ENCODE measurements at regions not wholly inside any gene's neighbourhood (a gene's known extent, or its start where the extent isn't known, plus 50 kb on each side); places are given as distances from the start of the nearest gene placed in this dataset.

DNA sequence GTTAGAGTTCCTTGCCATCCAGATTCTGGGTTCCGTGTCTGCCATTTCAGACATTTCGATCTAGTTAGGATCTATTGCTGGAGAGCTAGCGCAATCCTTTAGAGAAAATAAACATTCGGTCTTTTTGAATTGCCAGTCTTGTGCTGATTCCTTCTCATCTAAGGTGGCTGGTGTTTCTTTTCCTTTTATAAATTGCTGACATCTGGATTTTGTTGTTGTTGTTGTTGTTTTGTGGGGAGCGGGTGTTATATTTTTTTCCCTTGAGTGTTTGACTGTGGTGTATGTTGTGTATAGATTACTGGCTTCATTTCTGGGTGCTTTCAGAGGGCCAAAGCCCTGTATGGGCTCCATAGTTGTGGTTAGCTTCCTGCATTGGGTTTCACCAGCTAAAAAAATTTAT lies 128.5 kb upstream of the LRP1B start:
- no TSS peak for BruUV-seq (replicated peaks)
- H3K27me3 ChIP-seq (ENCODE audit: control insufficient read depth, insufficient read depth, low read length), result no peaks in the 10 kb centered on the region
- H3K4me1 ChIP-seq (ENCODE audit: control insufficient read depth, insufficient read depth, low read length), result no peaks in the 10 kb centered on the region
- ATAC-seq, result no peak
- intact Hi-C loops (cut with micrococcal nuclease; ENCODE audit: unreplicated experiment), result no loop called here
- in situ Hi-C loops (cut with HindIII; ENCODE audit: low pct_unique_long_range_greater_than_20kb, low sequenced_read_pairs), result no loop called here
- no peak for DNase-seq (ENCODE audit: low read depth, low spot score)
- CTCF ChIA-PET, result no interaction called here
- no peak overlapping the region for H3K27ac ChIP-seq (ENCODE audit: low read length)
- POLR2A ChIA-PET, result no interaction called here
- H3K4me3 ChIP-seq (ENCODE audit: low read depth in 2 of 2, low read length in 2 of 2), result no peak overlapping the region
- no peaks in the 10 kb centered on the region for H3K9me3 ChIP-seq (ENCODE audit: control insufficient read depth, insufficient read depth, low read depth, low read length)
- H3K36me3 ChIP-seq (ENCODE audit: control insufficient read depth, insufficient read depth, low read length), result no peaks in the 10 kb centered on the region
- TF ChIP-seq TCF7L2 (IDR thresholded peaks at IDR 0.05; ENCODE audit: low read depth, low read length), result no peak

DNA sequence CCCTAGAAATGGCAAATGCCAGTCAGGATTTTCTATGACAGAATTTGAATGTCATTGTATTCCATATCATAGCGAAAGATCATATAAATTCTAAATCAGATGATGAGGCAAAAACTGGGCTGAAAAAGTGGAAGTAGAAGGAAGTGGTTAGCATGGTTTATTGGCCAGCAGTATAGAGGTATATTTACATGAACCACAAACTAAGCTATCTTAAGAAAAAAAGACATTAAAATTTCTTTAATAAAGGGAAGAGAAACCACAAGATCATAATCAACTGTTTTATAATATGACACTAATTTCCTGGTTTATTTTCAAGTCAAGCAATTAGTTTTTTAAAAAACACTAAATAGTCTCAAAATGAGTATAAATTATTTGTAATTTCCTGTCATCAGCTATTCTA lies 123.2 kb upstream of the LRP1B start:
- in situ Hi-C loops (cut with HindIII; ENCODE audit: low pct_unique_long_range_greater_than_20kb, low sequenced_read_pairs) (no loop called here), intact Hi-C loops (cut with micrococcal nuclease; ENCODE audit: unreplicated experiment) (no loop called here)
- Histone ChIP-seq H3K36me3 (ENCODE audit: control insufficient read depth, insufficient read depth, low read length) (no peaks in the 10 kb centered on the region), H3K4me3 (ENCODE audit: low read depth in 2 of 2, low read length in 2 of 2) (no peak overlapping the region), H3K4me1 (ENCODE audit: control insufficient read depth, insufficient read depth, low read length) (no peaks in the 10 kb centered on the region), H3K27me3 (ENCODE audit: control insufficient read depth, insufficient read depth, low read length) (no peaks in the 10 kb centered on the region), H3K27ac (ENCODE audit: low read length) (no peak overlapping the region), H3K9me3 (ENCODE audit: control insufficient read depth, insufficient read depth, low read depth, low read length) (no peaks in the 10 kb centered on the region)
- DNase-seq (ENCODE audit: low read depth, low spot score) (no peak), ATAC-seq (no peak)
- ChIA-PET POLR2A (no interaction called here), CTCF (no interaction called here)
- BruUV-seq (replicated peaks), result no TSS peak
- no peak for TF ChIP-seq TCF7L2 (IDR thresholded peaks at IDR 0.05; ENCODE audit: low read depth, low read length)
- no peak for TF ChIP-seq SIN3A (IDR thresholded peaks at IDR 0.05; ENCODE audit: borderline replicate concordance, insufficient read depth, low read depth, low read length)
- TF ChIP-seq POLR2AphosphoS5 (IDR thresholded peaks at IDR 0.05; ENCODE audit: low read depth, low read length), result no peak
- no peak for TF ChIP-seq CTCF (IDR thresholded peaks at IDR 0.05)
- TF ChIP-seq REST (IDR thresholded peaks at IDR 0.05; ENCODE audit: insufficient read depth in 1 of 2, low read depth in 2 of 2, low read length in 1 of 2), result no peak

DNA sequence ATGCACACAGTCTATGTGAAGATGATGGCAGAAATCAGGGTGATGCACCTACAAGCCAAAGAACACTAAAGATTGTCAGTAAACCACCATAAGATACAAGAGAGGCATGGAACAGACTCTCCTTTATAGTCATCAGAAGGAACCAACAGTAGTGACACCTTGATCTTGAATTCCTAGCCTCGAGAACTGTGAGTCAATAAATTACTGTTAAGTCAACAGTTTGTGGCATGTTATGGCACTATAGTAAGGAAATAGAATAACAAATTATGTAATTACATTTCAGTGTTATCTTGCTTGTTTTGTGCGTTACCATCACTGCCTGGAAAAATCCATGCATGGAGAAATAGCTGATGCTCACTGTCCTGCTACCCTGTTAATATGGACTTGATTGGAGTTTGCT lies 110.2 kb upstream of the LRP1B start:
- H3K36me3 ChIP-seq (ENCODE audit: control insufficient read depth, insufficient read depth, low read length), result no peaks in the 10 kb centered on the region; the same call in 1 of the 2 replicates
- H3K4me3 ChIP-seq (ENCODE audit: low read depth in 2 of 2, low read length in 2 of 2), result no peak overlapping the region
- TF ChIP-seq SIN3A (IDR thresholded peaks at IDR 0.05; ENCODE audit: borderline replicate concordance, insufficient read depth, low read depth, low read length), result no peak
- no peak for TF ChIP-seq TCF7L2 (IDR thresholded peaks at IDR 0.05; ENCODE audit: low read depth, low read length)
- TF ChIP-seq REST (IDR thresholded peaks at IDR 0.05; ENCODE audit: insufficient read depth in 1 of 2, low read depth in 2 of 2, low read length in 1 of 2), result no peak
- TF ChIP-seq POLR2AphosphoS5 (IDR thresholded peaks at IDR 0.05; ENCODE audit: low read depth, low read length), result no peak
- no peak for TF ChIP-seq CTCF (IDR thresholded peaks at IDR 0.05)
- in situ Hi-C loops (cut with HindIII; ENCODE audit: low pct_unique_long_range_greater_than_20kb, low sequenced_read_pairs), result no loop called here
- BruUV-seq (replicated peaks), result no TSS peak
- H3K27ac ChIP-seq (ENCODE audit: low read length), result no peak overlapping the region
- no peaks in the 10 kb centered on the region for H3K27me3 ChIP-seq (ENCODE audit: control insufficient read depth, insufficient read depth, low read length)
- intact Hi-C loops (cut with micrococcal nuclease; ENCODE audit: unreplicated experiment), result no loop called here
- no peaks in the 10 kb centered on the region for H3K4me1 ChIP-seq (ENCODE audit: control insufficient read depth, insufficient read depth, low read length)
- no peaks in the 10 kb centered on the region for H3K9me3 ChIP-seq (ENCODE audit: control insufficient read depth, insufficient read depth, low read depth, low read length)
- POLR2A ChIA-PET, result interaction anchor here (0.6 kb wide), 1 partner anchor 75 kb away, joined by 3 read pairs; no protein-coding TSS in a partner anchor
- ATAC-seq, result no peak
- CTCF ChIA-PET, result no interaction called here
- no peak for DNase-seq (ENCODE audit: low read depth, low spot score)
